ENCODE measurements at regions not wholly inside any gene's neighbourhood (a gene's known extent, or its start where the extent isn't known, plus 50 kb on each side); places are given as distances from the start of the nearest gene placed in this dataset.

DNA sequence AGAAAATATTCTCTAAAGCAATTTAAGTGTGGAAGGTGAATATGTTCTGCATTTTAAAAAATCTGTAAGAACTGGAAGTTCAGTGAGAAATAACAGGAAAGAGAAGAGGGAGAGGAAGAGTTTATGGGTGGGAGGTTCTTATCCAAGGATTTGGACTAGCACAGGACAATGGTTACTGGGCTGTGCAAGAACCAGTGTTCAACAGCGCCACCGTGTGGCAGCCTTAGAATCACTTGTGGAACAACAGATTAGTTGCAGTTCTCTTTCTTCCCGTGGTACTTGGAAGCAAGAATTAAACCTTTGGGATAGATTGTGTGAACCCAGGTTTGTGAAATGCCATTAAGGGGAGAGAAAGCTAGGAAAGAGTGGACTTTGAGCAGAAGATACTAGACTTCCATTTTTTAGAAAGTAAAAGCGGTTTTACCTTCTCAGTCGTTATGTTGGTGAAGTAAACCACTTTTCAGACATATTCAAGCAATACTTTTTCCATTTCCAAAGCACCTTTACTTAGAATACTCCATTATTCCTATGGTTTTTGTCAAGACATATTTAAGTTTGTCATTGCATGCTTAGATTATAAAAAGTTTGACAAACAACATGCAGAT, 436.7 kb downstream of the RNF144B start (continued):
- TF ChIP-seq, protein P1, sequence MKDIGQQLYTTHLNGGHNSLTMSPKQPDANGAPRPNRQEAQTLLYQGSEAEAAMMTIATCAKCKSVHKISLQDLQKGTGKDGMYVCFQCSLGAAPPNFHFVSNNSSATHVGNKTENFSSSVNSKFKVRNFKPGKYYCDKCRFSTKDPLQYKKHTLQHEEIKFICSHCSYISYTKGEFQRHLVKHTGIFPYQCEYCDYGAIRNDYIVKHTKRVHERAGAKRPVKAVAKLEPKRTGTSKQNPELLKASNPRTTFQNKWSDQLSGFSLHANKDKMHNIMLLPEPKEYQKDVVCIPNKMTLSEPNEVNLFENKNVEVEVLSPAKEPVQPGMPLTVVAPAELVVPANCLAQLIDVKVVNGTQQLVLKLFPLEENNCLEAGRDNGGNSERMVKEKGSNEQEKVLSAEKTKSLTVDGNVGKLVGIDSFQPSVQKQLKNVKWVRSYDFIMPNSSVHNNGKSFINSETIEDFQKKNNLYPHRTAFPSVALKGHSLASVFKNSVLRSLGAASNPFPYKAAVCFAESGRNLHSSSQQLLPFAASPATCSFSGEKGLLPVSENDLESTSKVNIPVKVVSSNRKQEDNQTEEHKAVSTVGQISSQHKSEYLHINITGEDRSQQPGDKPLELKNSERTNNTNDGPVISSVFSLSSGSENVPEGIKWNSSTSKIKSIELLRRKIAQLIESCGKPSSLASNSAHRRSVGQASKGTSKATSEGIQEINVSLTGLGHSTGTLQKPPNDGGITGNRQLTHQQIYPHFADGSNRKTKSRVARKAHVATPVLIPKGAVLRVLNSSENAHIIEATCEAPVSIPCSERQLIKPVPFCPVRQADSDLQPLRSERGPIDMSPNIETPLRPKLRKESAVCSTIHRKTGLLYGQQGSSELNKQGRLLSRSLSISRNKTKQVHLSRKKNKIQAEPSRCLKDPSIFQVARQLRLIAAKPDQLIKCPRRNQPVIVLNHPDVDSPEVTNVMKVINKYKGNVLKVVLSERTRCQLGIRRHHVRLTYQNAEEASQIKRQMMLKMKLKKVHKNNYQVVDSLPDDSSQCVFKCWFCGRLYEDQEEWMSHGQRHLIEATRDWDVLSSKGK (CRISPR knock-in tag; IDR thresholded peaks at IDR 0.05), result no peak
- TF ChIP-seq, protein P2, sequence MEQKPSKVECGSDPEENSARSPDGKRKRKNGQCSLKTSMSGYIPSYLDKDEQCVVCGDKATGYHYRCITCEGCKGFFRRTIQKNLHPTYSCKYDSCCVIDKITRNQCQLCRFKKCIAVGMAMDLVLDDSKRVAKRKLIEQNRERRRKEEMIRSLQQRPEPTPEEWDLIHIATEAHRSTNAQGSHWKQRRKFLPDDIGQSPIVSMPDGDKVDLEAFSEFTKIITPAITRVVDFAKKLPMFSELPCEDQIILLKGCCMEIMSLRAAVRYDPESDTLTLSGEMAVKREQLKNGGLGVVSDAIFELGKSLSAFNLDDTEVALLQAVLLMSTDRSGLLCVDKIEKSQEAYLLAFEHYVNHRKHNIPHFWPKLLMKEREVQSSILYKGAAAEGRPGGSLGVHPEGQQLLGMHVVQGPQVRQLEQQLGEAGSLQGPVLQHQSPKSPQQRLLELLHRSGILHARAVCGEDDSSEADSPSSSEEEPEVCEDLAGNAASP (IDR thresholded peaks at IDR 0.05), result no peak
- no peak for TF ChIP-seq STAT5B (CRISPR knock-in tag; IDR thresholded peaks at IDR 0.05)
- no peak for TF ChIP-seq NONO (IDR thresholded peaks at IDR 0.05; ENCODE audit: low read depth in 2 of 2, low read length in 1 of 2)
- no peak for TF ChIP-seq ZNF583 (CRISPR knock-in tag; IDR thresholded peaks at IDR 0.05)
- TF ChIP-seq, protein P3, sequence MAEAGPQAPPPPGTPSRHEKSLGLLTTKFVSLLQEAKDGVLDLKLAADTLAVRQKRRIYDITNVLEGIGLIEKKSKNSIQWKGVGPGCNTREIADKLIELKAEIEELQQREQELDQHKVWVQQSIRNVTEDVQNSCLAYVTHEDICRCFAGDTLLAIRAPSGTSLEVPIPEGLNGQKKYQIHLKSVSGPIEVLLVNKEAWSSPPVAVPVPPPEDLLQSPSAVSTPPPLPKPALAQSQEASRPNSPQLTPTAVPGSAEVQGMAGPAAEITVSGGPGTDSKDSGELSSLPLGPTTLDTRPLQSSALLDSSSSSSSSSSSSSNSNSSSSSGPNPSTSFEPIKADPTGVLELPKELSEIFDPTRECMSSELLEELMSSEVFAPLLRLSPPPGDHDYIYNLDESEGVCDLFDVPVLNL (CRISPR knock-in tag; IDR thresholded peaks at IDR 0.05; ENCODE audit: low read depth), result no peak
- TF ChIP-seq POLR3A (IDR thresholded peaks at IDR 0.05; ENCODE audit: borderline replicate concordance, extremely low read depth, insufficient read depth, insufficient read length), result no peak
- TF ChIP-seq, protein P4, sequence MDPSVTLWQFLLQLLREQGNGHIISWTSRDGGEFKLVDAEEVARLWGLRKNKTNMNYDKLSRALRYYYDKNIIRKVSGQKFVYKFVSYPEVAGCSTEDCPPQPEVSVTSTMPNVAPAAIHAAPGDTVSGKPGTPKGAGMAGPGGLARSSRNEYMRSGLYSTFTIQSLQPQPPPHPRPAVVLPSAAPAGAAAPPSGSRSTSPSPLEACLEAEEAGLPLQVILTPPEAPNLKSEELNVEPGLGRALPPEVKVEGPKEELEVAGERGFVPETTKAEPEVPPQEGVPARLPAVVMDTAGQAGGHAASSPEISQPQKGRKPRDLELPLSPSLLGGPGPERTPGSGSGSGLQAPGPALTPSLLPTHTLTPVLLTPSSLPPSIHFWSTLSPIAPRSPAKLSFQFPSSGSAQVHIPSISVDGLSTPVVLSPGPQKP (CRISPR knock-in tag; IDR thresholded peaks at IDR 0.05), result no peak
- no peak for TF ChIP-seq PPARD (CRISPR knock-in tag; IDR thresholded peaks at IDR 0.05)
- TF ChIP-seq, protein P5, sequence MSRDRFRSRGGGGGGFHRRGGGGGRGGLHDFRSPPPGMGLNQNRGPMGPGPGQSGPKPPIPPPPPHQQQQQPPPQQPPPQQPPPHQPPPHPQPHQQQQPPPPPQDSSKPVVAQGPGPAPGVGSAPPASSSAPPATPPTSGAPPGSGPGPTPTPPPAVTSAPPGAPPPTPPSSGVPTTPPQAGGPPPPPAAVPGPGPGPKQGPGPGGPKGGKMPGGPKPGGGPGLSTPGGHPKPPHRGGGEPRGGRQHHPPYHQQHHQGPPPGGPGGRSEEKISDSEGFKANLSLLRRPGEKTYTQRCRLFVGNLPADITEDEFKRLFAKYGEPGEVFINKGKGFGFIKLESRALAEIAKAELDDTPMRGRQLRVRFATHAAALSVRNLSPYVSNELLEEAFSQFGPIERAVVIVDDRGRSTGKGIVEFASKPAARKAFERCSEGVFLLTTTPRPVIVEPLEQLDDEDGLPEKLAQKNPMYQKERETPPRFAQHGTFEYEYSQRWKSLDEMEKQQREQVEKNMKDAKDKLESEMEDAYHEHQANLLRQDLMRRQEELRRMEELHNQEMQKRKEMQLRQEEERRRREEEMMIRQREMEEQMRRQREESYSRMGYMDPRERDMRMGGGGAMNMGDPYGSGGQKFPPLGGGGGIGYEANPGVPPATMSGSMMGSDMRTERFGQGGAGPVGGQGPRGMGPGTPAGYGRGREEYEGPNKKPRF (IDR thresholded peaks at IDR 0.05; ENCODE audit: low read depth, low read length), result no peak
- peak; percentile 99 for TF ChIP-seq CBX1 (IDR thresholded peaks at IDR 0.05; ENCODE audit: low read depth)
- no peak for TF ChIP-seq SIX5 (IDR thresholded peaks at IDR 0.05; ENCODE audit: borderline replicate concordance in 1 of 2, insufficient read depth in 1 of 2, low read depth in 1 of 2, low read length in 2 of 2)
- TF ChIP-seq, protein P6, sequence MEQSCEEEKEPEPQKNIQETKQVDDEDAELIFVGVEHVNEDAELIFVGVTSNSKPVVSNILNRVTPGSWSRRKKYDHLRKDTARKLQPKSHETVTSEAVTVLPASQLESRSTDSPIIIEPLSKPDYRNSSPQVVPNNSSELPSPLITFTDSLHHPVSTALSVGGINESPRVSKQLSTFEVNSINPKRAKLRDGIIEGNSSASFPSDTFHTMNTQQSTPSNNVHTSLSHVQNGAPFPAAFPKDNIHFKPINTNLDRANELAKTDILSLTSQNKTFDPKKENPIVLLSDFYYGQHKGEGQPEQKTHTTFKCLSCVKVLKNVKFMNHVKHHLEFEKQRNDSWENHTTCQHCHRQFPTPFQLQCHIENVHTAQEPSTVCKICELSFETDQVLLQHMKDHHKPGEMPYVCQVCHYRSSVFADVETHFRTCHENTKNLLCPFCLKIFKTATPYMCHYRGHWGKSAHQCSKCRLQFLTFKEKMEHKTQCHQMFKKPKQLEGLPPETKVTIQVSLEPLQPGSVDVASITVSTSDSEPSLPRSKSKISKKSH (CRISPR knock-in tag; IDR thresholded peaks at IDR 0.05), result no peak
- no peak for TF ChIP-seq RBBP5 (IDR thresholded peaks at IDR 0.05; ENCODE audit: borderline replicate concordance, insufficient read depth, low read length, poor library complexity, severe bottlenecking)
- TF ChIP-seq NELFE (IDR thresholded peaks at IDR 0.05; ENCODE audit: insufficient read depth, insufficient read length), result no peak
- no peak for TF ChIP-seq FUS (optimal IDR thresholded peaks at IDR 0.05; ENCODE audit: low read depth, low read length)
